PFSK-1 (cell line): ENCODE measurements at regions not wholly inside any gene's neighbourhood (a gene's known extent, or its start where the extent isn't known, plus 50 kb on each side); places are given as distances from the start of the nearest gene placed in this dataset.

Experiments used
- FOXP2 ChIP-seq: optimal IDR thresholded peaks from 2 replicates; pipeline ENCODE3; 2011; ENCODE audit warnings: borderline replicate concordance, control low read depth, inconsistent platforms; ENCODE audit not compliant: insufficient read depth; ENCODE audit errors: extremely low read length, extremely low read depth
- POLR2AphosphoS5 ChIP-seq: IDR thresholded peaks from 2 replicates; pipeline ENCODE4 v1.6.1; 2012; ENCODE audit warnings: low read depth, mild to moderate bottlenecking, control low read depth, low read length, moderate library complexity
- REST ChIP-seq, 2 experiments: IDR thresholded peaks; 2 replicates each; pipeline versions ENCODE4 v1.6.1 to v1.8.0; 2011 to 2012; ENCODE audit warnings: low read depth in 2 of 2, low read length in 2 of 2, control low read depth in 1 of 2, inconsistent platforms in 1 of 2, mild to moderate bottlenecking in 1 of 2, moderate library complexity in 1 of 2; ENCODE audit not compliant: insufficient read depth in 1 of 2
- SIN3A ChIP-seq: IDR thresholded peaks from 2 replicates; pipeline ENCODE4 v1.6.1; 2012; ENCODE audit warnings: mild to moderate bottlenecking, low read length, moderate library complexity, borderline replicate concordance; ENCODE audit not compliant: insufficient read depth
- TAF1 ChIP-seq: IDR thresholded peaks from 2 replicates; pipeline ENCODE4 v1.6.1; 2012; ENCODE audit warnings: low read length, control low read depth, borderline replicate concordance; ENCODE audit not compliant: insufficient read depth

DNA sequence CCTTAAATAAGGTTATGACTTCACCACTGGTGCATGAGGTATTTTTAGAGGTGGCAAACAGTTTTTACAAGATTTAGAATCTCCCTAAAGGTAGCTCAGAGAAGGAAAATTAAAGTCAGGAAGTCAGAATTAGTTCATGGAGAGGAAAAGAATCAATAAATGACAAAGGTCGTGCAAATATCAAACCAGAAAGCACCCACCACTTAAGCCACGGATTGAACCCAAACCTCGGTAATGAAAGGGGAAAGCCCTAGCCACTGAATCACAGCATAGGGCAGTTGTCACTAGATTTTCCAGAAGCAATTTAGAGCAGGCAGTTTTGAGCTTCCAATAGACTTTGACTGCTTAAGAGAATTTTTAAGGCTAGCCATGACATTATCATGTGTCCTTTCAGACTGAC lies 1590.4 kb downstream of the SLITRK1 start:
- TF ChIP-seq REST (IDR thresholded peaks at IDR 0.05; ENCODE audit: insufficient read depth in 1 of 2, low read depth in 2 of 2, low read length in 2 of 2) (no peak), TAF1 (no peak), SIN3A (no peak), FOXP2 (no peak), POLR2AphosphoS5 (no peak)

GRCh38 chr13:82275644-82276043 lies 1606.6 kb downstream of the SLITRK1 start:
- no peak for TF ChIP-seq TAF1
- TF ChIP-seq POLR2AphosphoS5: no peak
- no peak for TF ChIP-seq SIN3A
- no peak for TF ChIP-seq FOXP2
- no peak for TF ChIP-seq REST (IDR thresholded peaks at IDR 0.05; ENCODE audit: insufficient read depth in 1 of 2, low read depth in 2 of 2, low read length in 2 of 2)

GRCh38 chr13:82259284-82259683 lies 1623.0 kb downstream of the SLITRK1 start:
- TF ChIP-seq SIN3A (no peak), POLR2AphosphoS5 (no peak), TAF1 (no peak), FOXP2 (no peak), REST (IDR thresholded peaks at IDR 0.05; ENCODE audit: insufficient read depth in 1 of 2, low read depth in 2 of 2, low read length in 2 of 2) (no peak)

GRCh38 chr13:82257790-82258507 lies 1624.3 kb downstream of the SLITRK1 start:
- TF ChIP-seq SIN3A: no peak
- no peak for TF ChIP-seq TAF1
- TF ChIP-seq POLR2AphosphoS5: no peak
- no peak for TF ChIP-seq FOXP2
- no peak for TF ChIP-seq REST (IDR thresholded peaks at IDR 0.05; ENCODE audit: insufficient read depth in 1 of 2, low read depth in 2 of 2, low read length in 2 of 2)

GRCh38 chr13:82248762-82249161 lies 1633.5 kb downstream of the SLITRK1 start:
- TF ChIP-seq TAF1 (no peak), REST (IDR thresholded peaks at IDR 0.05; ENCODE audit: insufficient read depth in 1 of 2, low read depth in 2 of 2, low read length in 2 of 2) (no peak), FOXP2 (no peak), SIN3A (no peak), POLR2AphosphoS5 (no peak)
